ENCODE measurements at regions not wholly inside any gene's neighbourhood (a gene's known extent, or its start where the extent isn't known, plus 50 kb on each side); places are given as distances from the start of the nearest gene placed in this dataset.

- no peak for DNase-seq
- H3K36me3 Mint-ChIP-seq: no peaks in the 10 kb centered on the region
- H3K4me3 Mint-ChIP-seq: no peak overlapping the region
- no peak overlapping the region for H3K27ac Mint-ChIP-seq
- H3K9me3 Mint-ChIP-seq: peaks cover 7 to 50% (median 25%) of the 10 kb centered on the region in 6 donors
- H3K27me3 Mint-ChIP-seq (ENCODE audit: low read depth in 3 of 3): peaks cover 0 to 4% (median 0%) of the 10 kb centered on the region in 3 donors
- no peaks in the 10 kb centered on the region for H3K4me1 Mint-ChIP-seq
These were observed 150.0 kb upstream of the ADGRL2 start for GRCh38 chr1:81650776-81651175.

GRCh38 chr1:81635816-81636215, 164.9 kb upstream of the ADGRL2 start:
- H3K4me1 Mint-ChIP-seq: no peaks in the 10 kb centered on the region

DNA sequence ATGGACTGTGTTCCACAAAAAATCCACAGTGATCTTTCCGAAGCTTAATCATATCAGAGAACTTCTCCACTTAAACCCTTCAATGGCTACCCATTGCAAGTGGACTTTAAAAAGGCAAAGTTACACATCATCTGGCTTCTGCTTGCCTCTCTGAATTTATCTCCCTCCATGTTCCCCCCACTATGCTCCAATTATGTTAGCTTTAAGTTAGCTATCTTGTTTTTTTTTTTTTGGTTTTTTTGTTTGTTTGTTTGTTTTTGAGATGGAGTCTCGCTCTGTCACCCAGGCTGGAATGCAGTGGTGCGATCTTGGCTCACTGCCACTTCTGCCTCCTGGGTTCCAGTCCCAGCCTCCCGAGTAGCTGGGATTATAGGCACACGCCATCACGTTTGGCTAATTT, 166.4 kb upstream of the ADGRL2 start:
- Mint-ChIP-seq H3K4me3 (no peak overlapping the region), H3K27me3 (ENCODE audit: low read depth in 3 of 3) (peaks cover 0 to 5% (median 4%) of the 10 kb centered on the region in 3 donors), H3K36me3 (peaks cover 0 to 3% (median 0%) of the 10 kb centered on the region in 3 donors), H3K27ac (no peak overlapping the region), H3K9me3 (peaks cover 6 to 51% (median 16%) of the 10 kb centered on the region in 6 donors), H3K4me1 (no peaks in the 10 kb centered on the region)
- no peak for DNase-seq

More at GRCh38 chr1:81635816-81636215, 164.9 kb upstream of the ADGRL2 start:
- H3K9me3 Mint-ChIP-seq: peaks cover 9 to 53% (median 17%) of the 10 kb centered on the region in 6 donors
- H3K4me3 Mint-ChIP-seq: no peak overlapping the region
- H3K27me3 Mint-ChIP-seq (ENCODE audit: low read depth in 3 of 3): peaks cover 0 to 5% (median 5%) of the 10 kb centered on the region in 3 donors
- DNase-seq: no peak
- peaks cover 0 to 3% (median 0%) of the 10 kb centered on the region in 3 donors for H3K36me3 Mint-ChIP-seq
- H3K27ac Mint-ChIP-seq: no peak overlapping the region

- H3K27me3 Mint-ChIP-seq (ENCODE audit: low read depth in 3 of 3): peaks cover 0 to 3% (median 1%) of the 10 kb centered on the region in 3 donors
- peaks cover 13 to 41% (median 24%) of the 10 kb centered on the region in 6 donors for H3K9me3 Mint-ChIP-seq
- H3K27ac Mint-ChIP-seq: no peak overlapping the region
- H3K4me3 Mint-ChIP-seq: no peak overlapping the region
- peaks cover 0 to 3% (median 0%) of the 10 kb centered on the region in 3 donors for H3K36me3 Mint-ChIP-seq
- no peaks in the 10 kb centered on the region for H3K4me1 Mint-ChIP-seq
- no peak for DNase-seq
These were observed 181.6 kb upstream of the ADGRL2 start for GRCh38 chr1:81619156-81619555.

GRCh38 chr1:81618376-81618775, 182.4 kb upstream of the ADGRL2 start:
- DNase-seq: no peak
- H3K27me3 Mint-ChIP-seq (ENCODE audit: low read depth in 3 of 3): peaks cover 0 to 3% (median 1%) of the 10 kb centered on the region in 3 donors
- H3K27ac Mint-ChIP-seq: no peak overlapping the region
- H3K9me3 Mint-ChIP-seq: peaks cover 15 to 45% (median 26%) of the 10 kb centered on the region in 6 donors
- no peak overlapping the region for H3K4me3 Mint-ChIP-seq
- peaks cover 0 to 3% (median 0%) of the 10 kb centered on the region in 3 donors for H3K36me3 Mint-ChIP-seq
- no peaks in the 10 kb centered on the region for H3K4me1 Mint-ChIP-seq

- no peak overlapping the region for H3K27ac Mint-ChIP-seq
- H3K4me3 Mint-ChIP-seq: no peak overlapping the region
- H3K9me3 Mint-ChIP-seq: peaks cover 16 to 43% (median 24%) of the 10 kb centered on the region in 6 donors
These were observed 183.3 kb upstream of the ADGRL2 start for GRCh38 chr1:81617308-81617967.

GRCh38 chr1:81613803-81614202, 186.9 kb upstream of the ADGRL2 start:
- H3K36me3 Mint-ChIP-seq: peaks cover 0 to 3% (median 0%) of the 10 kb centered on the region in 3 donors
- H3K27ac Mint-ChIP-seq: no peak overlapping the region
- H3K27me3 Mint-ChIP-seq (ENCODE audit: low read depth in 3 of 3): peaks cover 0 to 2% (median 1%) of the 10 kb centered on the region in 3 donors
- H3K9me3 Mint-ChIP-seq: peaks cover 9 to 52% (median 27%) of the 10 kb centered on the region in 6 donors
- no peak overlapping the region for H3K4me3 Mint-ChIP-seq
- no peaks in the 10 kb centered on the region for H3K4me1 Mint-ChIP-seq
- DNase-seq: no peak

More at GRCh38 chr1:81617308-81617967, 183.3 kb upstream of the ADGRL2 start:
- Mint-ChIP-seq H3K27me3 (ENCODE audit: low read depth in 3 of 3) (peaks cover 0 to 2% (median 1%) of the 10 kb centered on the region in 3 donors), H3K4me1 (no peaks in the 10 kb centered on the region), H3K36me3 (peaks cover 0 to 3% (median 0%) of the 10 kb centered on the region in 3 donors)
- DNase-seq: no peak

DNA sequence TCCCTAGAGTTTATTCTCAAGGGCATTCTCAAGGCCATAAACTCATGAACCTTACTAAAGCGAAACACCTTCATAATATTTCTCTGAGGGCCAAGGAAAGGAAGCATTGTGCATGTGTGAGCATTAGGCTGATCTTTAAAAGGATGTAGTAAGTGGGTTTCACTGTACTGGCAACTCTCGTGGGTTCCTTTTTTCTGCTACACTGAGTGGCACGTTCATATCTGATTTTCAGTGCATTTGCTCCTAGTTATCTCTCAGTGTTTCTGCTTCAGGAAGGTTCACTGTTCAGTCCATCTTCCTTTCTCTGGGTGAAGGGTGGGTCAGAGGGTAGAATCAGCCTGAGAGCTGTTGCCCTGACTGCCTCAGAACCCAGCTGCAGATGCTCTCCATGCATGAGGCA, 192.8 kb upstream of the ADGRL2 start:
- Mint-ChIP-seq H3K4me3 (no peak overlapping the region), H3K9me3 (peaks cover 8 to 51% (median 17%) of the 10 kb centered on the region in 6 donors)

GRCh38 chr1:81607086-81607485, 193.6 kb upstream of the ADGRL2 start:
- Mint-ChIP-seq H3K27me3 (ENCODE audit: low read depth in 3 of 3) (no peaks in the 10 kb centered on the region), H3K4me1 (no peaks in the 10 kb centered on the region), H3K36me3 (no peaks in the 10 kb centered on the region), H3K4me3 (no peak overlapping the region), H3K27ac (no peak overlapping the region), H3K9me3 (peaks cover 4 to 51% (median 18%) of the 10 kb centered on the region in 6 donors)
- no peak for DNase-seq

More for the DNA sequence above, 192.8 kb upstream of the ADGRL2 start:
- H3K4me1 Mint-ChIP-seq: no peaks in the 10 kb centered on the region
- DNase-seq: no peak
- no peak overlapping the region for H3K27ac Mint-ChIP-seq
- no peaks in the 10 kb centered on the region for H3K27me3 Mint-ChIP-seq (ENCODE audit: low read depth in 3 of 3)
- no peaks in the 10 kb centered on the region for H3K36me3 Mint-ChIP-seq

- H3K4me1 Mint-ChIP-seq: no peaks in the 10 kb centered on the region
- H3K4me3 Mint-ChIP-seq: no peak overlapping the region
- peaks cover 0 to 3% (median 0%) of the 10 kb centered on the region in 3 donors for H3K36me3 Mint-ChIP-seq
- H3K27me3 Mint-ChIP-seq (ENCODE audit: low read depth in 3 of 3): no peaks in the 10 kb centered on the region
- DNase-seq: no peak
- H3K27ac Mint-ChIP-seq: no peak overlapping the region
- H3K9me3 Mint-ChIP-seq: peaks cover 7 to 49% (median 16%) of the 10 kb centered on the region in 6 donors
These were observed 194.1 kb upstream of the ADGRL2 start for GRCh38 chr1:81606656-81607055.

DNA sequence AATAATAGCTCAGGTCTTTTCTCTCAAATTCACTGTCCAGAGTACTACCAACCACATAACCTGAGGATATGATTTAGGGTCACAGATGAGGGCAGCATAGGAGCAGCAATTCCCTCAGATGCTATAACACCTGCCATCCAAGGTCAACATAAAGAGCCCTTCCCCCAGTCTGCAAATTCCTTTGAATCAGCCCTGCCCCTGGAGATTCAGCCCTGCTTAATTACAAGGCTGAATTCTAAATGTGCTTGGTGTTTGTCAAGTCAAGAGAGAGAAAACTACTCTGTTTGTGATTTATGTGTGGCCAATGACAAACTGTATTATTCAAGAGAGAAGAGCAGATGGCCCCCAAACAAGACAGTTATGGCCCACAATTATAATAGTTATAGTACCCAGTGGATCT, 195.7 kb upstream of the ADGRL2 start:
- DNase-seq: no peak
- peaks cover 8 to 49% (median 14%) of the 10 kb centered on the region in 6 donors for H3K9me3 Mint-ChIP-seq
- H3K36me3 Mint-ChIP-seq: peaks cover 0 to 4% (median 0%) of the 10 kb centered on the region in 3 donors
- H3K4me1 Mint-ChIP-seq: no peaks in the 10 kb centered on the region
- H3K27me3 Mint-ChIP-seq (ENCODE audit: low read depth in 3 of 3): no peaks in the 10 kb centered on the region
- no peak overlapping the region for H3K27ac Mint-ChIP-seq
- H3K4me3 Mint-ChIP-seq: no peak overlapping the region

DNA sequence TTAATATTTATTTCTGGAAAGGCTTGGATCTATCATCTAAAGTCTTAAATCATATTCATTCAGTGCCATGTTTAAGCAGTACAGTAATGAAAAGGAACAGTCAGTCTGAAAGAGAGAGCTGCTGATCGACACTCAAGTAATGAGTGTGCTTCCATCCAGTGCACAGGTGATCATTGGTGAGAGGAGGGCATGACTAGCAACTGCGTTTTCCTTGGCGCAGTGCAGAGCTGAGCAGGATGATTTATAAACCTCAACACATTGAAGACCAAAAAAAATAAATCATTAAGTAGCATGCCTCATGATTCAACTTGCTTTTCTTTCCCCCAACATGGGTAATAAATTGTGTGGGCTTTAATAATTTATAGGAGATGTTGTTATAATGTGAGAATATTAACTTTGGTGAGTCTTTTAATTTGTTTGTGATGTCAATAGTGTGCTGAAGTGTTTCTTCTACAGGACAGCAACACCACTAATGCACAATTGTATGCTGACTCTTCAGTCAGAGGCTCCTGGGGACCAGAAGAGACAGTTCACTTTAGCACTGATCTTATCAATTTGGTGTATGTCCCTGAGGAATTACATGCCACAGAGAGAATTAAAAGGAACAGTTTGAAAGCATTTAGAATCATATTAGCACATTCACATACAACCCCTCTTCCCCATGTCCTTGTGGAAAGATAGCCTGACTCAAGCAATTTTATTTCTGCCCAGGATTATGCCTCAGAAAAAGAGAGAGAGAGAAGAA, 199.7 kb upstream of the ADGRL2 start:
- H3K4me3 Mint-ChIP-seq: no peak overlapping the region
- H3K9me3 Mint-ChIP-seq: peaks cover 5 to 43% (median 8%) of the 10 kb centered on the region in 6 donors
- no peaks in the 10 kb centered on the region for H3K4me1 Mint-ChIP-seq
- DNase-seq: no peak
- H3K27ac Mint-ChIP-seq: no peak overlapping the region
- peaks cover 0 to 4% (median 0%) of the 10 kb centered on the region in 3 donors for H3K36me3 Mint-ChIP-seq
- no peaks in the 10 kb centered on the region for H3K27me3 Mint-ChIP-seq (ENCODE audit: low read depth in 3 of 3)

GRCh38 chr1:81600363-81600762, 200.4 kb upstream of the ADGRL2 start:
- peaks cover 3 to 38% (median 7%) of the 10 kb centered on the region in 6 donors for H3K9me3 Mint-ChIP-seq
- no peak overlapping the region for H3K4me3 Mint-ChIP-seq
- peaks cover 0 to 4% (median 0%) of the 10 kb centered on the region in 3 donors for H3K36me3 Mint-ChIP-seq
- H3K27ac Mint-ChIP-seq: no peak overlapping the region
- H3K27me3 Mint-ChIP-seq (ENCODE audit: low read depth in 3 of 3): no peaks in the 10 kb centered on the region
- H3K4me1 Mint-ChIP-seq: no peaks in the 10 kb centered on the region
- DNase-seq: no peak

- peaks cover 3 to 29% (median 8%) of the 10 kb centered on the region in 6 donors for H3K9me3 Mint-ChIP-seq
- peaks cover 0 to 4% (median 0%) of the 10 kb centered on the region in 3 donors for H3K36me3 Mint-ChIP-seq
- H3K27ac Mint-ChIP-seq: no peak overlapping the region
- no peak overlapping the region for H3K4me3 Mint-ChIP-seq
- no peaks in the 10 kb centered on the region for H3K4me1 Mint-ChIP-seq
- no peaks in the 10 kb centered on the region for H3K27me3 Mint-ChIP-seq (ENCODE audit: low read depth in 3 of 3)
- no peak for DNase-seq
These were observed 202.1 kb upstream of the ADGRL2 start for GRCh38 chr1:81598623-81599022.
